ENCODE measurements at regions not wholly inside any gene's neighbourhood (a gene's known extent, or its start where the extent isn't known, plus 50 kb on each side); places are given as distances from the start of the nearest gene placed in this dataset.

GRCh38 chr4:72876946-72877345 lies 192.6 kb downstream of the COX18 start:
- TF ChIP-seq CTCF (IDR thresholded peaks at IDR 0.05): no peak
- Mint-ChIP-seq H3K4me1 (no peaks in the 10 kb centered on the region), H3K4me3 (no peak overlapping the region), H3K9me3 (peaks cover 0 to 11% (median 4%) of the 10 kb centered on the region in 7 donors), H3K27me3 (ENCODE audit: low read depth in 3 of 3) (no peaks in the 10 kb centered on the region), H3K27ac (no peak overlapping the region), H3K36me3 (no peaks in the 10 kb centered on the region)
- H3K4me3 ChIP-seq (replicated peaks in 1 of 3; ENCODE audit: low read depth in 2 of 3, low read length in 3 of 3): no peak overlapping the region
- intact Hi-C loops (cut with micrococcal nuclease): no loop called here
- no peak for DNase-seq
- H3K9me3 ChIP-seq (replicated peaks in 1 of 2; ENCODE audit: control insufficient read depth in 1 of 2, insufficient read depth in 1 of 2, low read length in 2 of 2): peaks cover 0 to 7% of the 10 kb centered on the region in 2 donors
- no peak overlapping the region for H3K27ac ChIP-seq (ENCODE audit: low read depth in 1 of 2, low read length in 2 of 2)
- no peaks in the 10 kb centered on the region for H3K79me2 ChIP-seq (ENCODE audit: insufficient read depth, low read length)
- no peak overlapping the region for H2AFZ ChIP-seq (ENCODE audit: insufficient read depth, low read depth, low read length, poor library complexity, severe bottlenecking)
- H3K9ac ChIP-seq (ENCODE audit: insufficient read depth, low read length, poor library complexity, severe bottlenecking): no peak overlapping the region
- no peaks in the 10 kb centered on the region for H4K20me1 ChIP-seq (ENCODE audit: insufficient read depth, low read length)
- no peaks in the 10 kb centered on the region for H3K27me3 ChIP-seq (ENCODE audit: control insufficient read depth in 2 of 2, insufficient read depth in 2 of 2, low read length in 2 of 2)
- H3K4me1 ChIP-seq (ENCODE audit: control insufficient read depth in 1 of 2, insufficient read depth in 2 of 2, low read length in 2 of 2): no peaks in the 10 kb centered on the region
- no peak overlapping the region for H3K4me2 ChIP-seq (replicated peaks; ENCODE audit: extremely low read depth, low read length, poor library complexity, severe bottlenecking)
- WGBS (ENCODE audit: insufficient coverage): 89% methylated on average over 14 of the region's 17 CpGs
- H3K36me3 ChIP-seq (replicated peaks in 1 of 2; ENCODE audit: control insufficient read depth in 1 of 2, insufficient read depth in 2 of 2, low read length in 2 of 2): no peaks in the 10 kb centered on the region

- no peak overlapping the region for H3K27ac Mint-ChIP-seq
- no peak overlapping the region for H3K4me3 Mint-ChIP-seq
- H3K9me3 Mint-ChIP-seq: peaks cover 0 to 11% (median 4%) of the 10 kb centered on the region in 7 donors
- Histone ChIP-seq H3K79me2 (ENCODE audit: insufficient read depth, low read length) (no peaks in the 10 kb centered on the region), H3K9ac (ENCODE audit: insufficient read depth, low read length, poor library complexity, severe bottlenecking) (no peak overlapping the region), H2AFZ (ENCODE audit: insufficient read depth, low read depth, low read length, poor library complexity, severe bottlenecking) (no peak overlapping the region), H3K4me2 (replicated peaks; ENCODE audit: extremely low read depth, low read length, poor library complexity, severe bottlenecking) (no peak overlapping the region), H3K9me3 (replicated peaks in 1 of 2; ENCODE audit: control insufficient read depth in 1 of 2, insufficient read depth in 1 of 2, low read length in 2 of 2) (peaks cover 0 to 7% of the 10 kb centered on the region in 2 donors), H3K4me1 (ENCODE audit: control insufficient read depth in 1 of 2, insufficient read depth in 2 of 2, low read length in 2 of 2) (no peaks in the 10 kb centered on the region), H3K27me3 (ENCODE audit: control insufficient read depth in 2 of 2, insufficient read depth in 2 of 2, low read length in 2 of 2) (no peaks in the 10 kb centered on the region), H3K4me3 (replicated peaks in 1 of 3; ENCODE audit: low read depth in 2 of 3, low read length in 3 of 3) (no peak overlapping the region), H3K36me3 (replicated peaks in 1 of 2; ENCODE audit: control insufficient read depth in 1 of 2, insufficient read depth in 2 of 2, low read length in 2 of 2) (no peaks in the 10 kb centered on the region), H3K27ac (ENCODE audit: low read depth in 1 of 2, low read length in 2 of 2) (no peak overlapping the region), H4K20me1 (ENCODE audit: insufficient read depth, low read length) (no peaks in the 10 kb centered on the region)
- 80% methylated on average over 1 of the region's 5 CpGs for WGBS (ENCODE audit: insufficient coverage)
- intact Hi-C loops (cut with micrococcal nuclease): no loop called here
- DNase-seq: no peak
- no peaks in the 10 kb centered on the region for H3K36me3 Mint-ChIP-seq
- no peaks in the 10 kb centered on the region for H3K4me1 Mint-ChIP-seq
- no peak for TF ChIP-seq CTCF (IDR thresholded peaks at IDR 0.05)
- no peaks in the 10 kb centered on the region for H3K27me3 Mint-ChIP-seq (ENCODE audit: low read depth in 3 of 3)
Observed at GRCh38 chr4:72875545-72875944, 194.0 kb downstream of the COX18 start.
